ENCODE measurements at regions not wholly inside any gene's neighbourhood (a gene's known extent, or its start where the extent isn't known, plus 50 kb on each side); places are given as distances from the start of the nearest gene placed in this dataset.

DNA sequence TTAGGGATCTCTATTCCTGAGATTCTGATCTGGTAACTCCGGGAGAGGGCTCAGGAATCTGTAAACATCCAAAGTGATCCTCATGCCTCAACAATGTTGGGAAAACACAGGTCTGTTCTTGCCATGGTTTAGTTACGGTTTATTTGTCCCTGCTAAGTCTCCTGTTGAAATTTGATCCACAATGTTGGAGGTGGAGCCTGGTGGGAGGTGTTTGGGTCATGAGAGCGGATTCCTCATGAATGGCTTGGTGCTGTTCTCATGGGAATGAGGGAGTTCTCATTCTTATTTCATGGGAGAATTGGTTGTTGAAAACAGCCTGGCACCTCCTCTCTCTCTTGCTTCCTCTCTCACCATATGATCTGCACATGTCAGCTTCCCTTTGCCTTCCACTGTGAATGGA is 608.6 kb upstream of the GOT2 start:
- Histone ChIP-seq H4K20me1 (ENCODE audit: insufficient read depth) (no peaks in the 10 kb centered on the region), H3K4me2 (no peak overlapping the region), H3K9me2 (ENCODE audit: insufficient read depth) (no peaks in the 10 kb centered on the region), H3K4me3 (no peak overlapping the region), H3K9me3 (ENCODE audit: insufficient read depth, low read depth) (no peaks in the 10 kb centered on the region), H3F3A (ENCODE audit: insufficient read depth, low read depth) (no peaks in the 10 kb centered on the region), H2AFZ (no peak overlapping the region), H3K79me2 (ENCODE audit: low read depth) (no peaks in the 10 kb centered on the region), H3K27me3 (ENCODE audit: insufficient read depth, low read depth) (0 out of 2 replicates have a peak, but pooled peaks cover 3% of the 10 kb centered on the region), H3K27ac (no peak overlapping the region), H3K36me3 (ENCODE audit: low read depth) (no peaks in the 10 kb centered on the region), H3K4me1 (replicated peaks; ENCODE audit: insufficient read depth) (no peaks in the 10 kb centered on the region)
- no peak for DNase-seq
- intact Hi-C loops (cut with micrococcal nuclease; ENCODE audit: unreplicated experiment): no loop called here
- CTCF ChIA-PET: no interaction called here
- TF ChIP-seq, protein P1, sequence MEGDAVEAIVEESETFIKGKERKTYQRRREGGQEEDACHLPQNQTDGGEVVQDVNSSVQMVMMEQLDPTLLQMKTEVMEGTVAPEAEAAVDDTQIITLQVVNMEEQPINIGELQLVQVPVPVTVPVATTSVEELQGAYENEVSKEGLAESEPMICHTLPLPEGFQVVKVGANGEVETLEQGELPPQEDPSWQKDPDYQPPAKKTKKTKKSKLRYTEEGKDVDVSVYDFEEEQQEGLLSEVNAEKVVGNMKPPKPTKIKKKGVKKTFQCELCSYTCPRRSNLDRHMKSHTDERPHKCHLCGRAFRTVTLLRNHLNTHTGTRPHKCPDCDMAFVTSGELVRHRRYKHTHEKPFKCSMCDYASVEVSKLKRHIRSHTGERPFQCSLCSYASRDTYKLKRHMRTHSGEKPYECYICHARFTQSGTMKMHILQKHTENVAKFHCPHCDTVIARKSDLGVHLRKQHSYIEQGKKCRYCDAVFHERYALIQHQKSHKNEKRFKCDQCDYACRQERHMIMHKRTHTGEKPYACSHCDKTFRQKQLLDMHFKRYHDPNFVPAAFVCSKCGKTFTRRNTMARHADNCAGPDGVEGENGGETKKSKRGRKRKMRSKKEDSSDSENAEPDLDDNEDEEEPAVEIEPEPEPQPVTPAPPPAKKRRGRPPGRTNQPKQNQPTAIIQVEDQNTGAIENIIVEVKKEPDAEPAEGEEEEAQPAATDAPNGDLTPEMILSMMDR (conservative IDR thresholded peaks at IDR 0.05): no peak
- no peak for TF ChIP-seq EZH2 (IDR thresholded peaks at IDR 0.05; ENCODE audit: low read depth)
- no TSS peak for BruUV-seq (replicated peaks)
- POLR2A ChIA-PET (ENCODE audit: unreplicated experiment): no interaction called here

DNA sequence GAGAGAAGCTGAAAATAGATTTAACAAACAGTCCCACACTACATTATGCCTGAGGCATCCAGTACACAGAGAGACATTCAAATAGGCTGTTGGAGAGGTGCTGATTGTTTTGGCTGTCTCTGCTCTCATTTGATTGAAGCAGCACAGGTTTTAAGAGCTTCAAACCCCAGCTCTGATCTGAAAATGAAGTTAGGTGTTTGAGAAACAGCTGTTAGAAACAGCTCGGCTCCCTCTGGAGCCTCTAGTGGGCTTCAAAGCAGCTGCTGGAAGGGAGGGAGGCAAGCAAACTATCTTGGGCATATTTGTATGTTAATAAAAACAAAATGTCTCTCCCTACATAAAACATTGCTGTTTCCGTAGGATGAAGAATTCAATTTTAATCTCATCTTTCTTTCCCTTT is 607.3 kb upstream of the GOT2 start:
- POLR2A ChIA-PET (ENCODE audit: unreplicated experiment): no interaction called here
- Histone ChIP-seq H4K20me1 (ENCODE audit: insufficient read depth) (no peaks in the 10 kb centered on the region), H2AFZ (no peak overlapping the region), H3K4me1 (replicated peaks; ENCODE audit: insufficient read depth) (no peaks in the 10 kb centered on the region), H3K4me3 (no peak overlapping the region), H3K4me2 (no peak overlapping the region), H3K36me3 (ENCODE audit: low read depth) (no peaks in the 10 kb centered on the region), H3F3A (ENCODE audit: insufficient read depth, low read depth) (no peaks in the 10 kb centered on the region), H3K9me2 (ENCODE audit: insufficient read depth) (no peaks in the 10 kb centered on the region), H3K9me3 (ENCODE audit: insufficient read depth, low read depth) (no peaks in the 10 kb centered on the region), H3K27me3 (ENCODE audit: insufficient read depth, low read depth) (0 out of 2 replicates have a peak, but pooled peaks cover 3% of the 10 kb centered on the region), H3K27ac (no peak overlapping the region), H3K79me2 (ENCODE audit: low read depth) (no peaks in the 10 kb centered on the region)
- intact Hi-C loops (cut with micrococcal nuclease; ENCODE audit: unreplicated experiment): no loop called here
- CTCF ChIA-PET: no interaction called here
- DNase-seq: no peak
- BruUV-seq (replicated peaks): no TSS peak
- no peak for TF ChIP-seq EZH2 (IDR thresholded peaks at IDR 0.05; ENCODE audit: low read depth)
- TF ChIP-seq, protein P1 (conservative IDR thresholded peaks at IDR 0.05): no peak

DNA sequence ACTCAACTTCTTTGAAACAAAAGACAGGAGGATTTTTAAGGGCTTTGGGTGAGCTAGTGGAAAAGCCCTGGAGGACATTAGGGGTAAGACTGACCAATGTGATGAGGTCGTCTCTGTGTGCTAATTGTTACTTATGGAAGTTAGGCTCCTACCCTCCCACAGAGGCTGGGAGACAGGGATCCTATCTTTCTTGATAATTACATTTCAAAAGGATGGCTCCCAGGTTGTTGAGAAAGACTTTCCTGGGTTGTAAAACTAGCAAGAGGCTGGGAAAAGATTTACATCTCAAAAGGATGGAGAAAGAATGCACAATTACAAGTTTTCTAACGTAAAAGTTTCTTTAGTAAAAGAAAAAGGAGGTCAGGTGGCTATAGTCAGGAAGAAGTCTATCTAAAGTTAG is 605.8 kb upstream of the GOT2 start:
- Histone ChIP-seq H3F3A (ENCODE audit: insufficient read depth, low read depth) (no peaks in the 10 kb centered on the region), H3K9me2 (ENCODE audit: insufficient read depth) (no peaks in the 10 kb centered on the region), H2AFZ (no peak overlapping the region), H3K36me3 (ENCODE audit: low read depth) (no peaks in the 10 kb centered on the region), H3K27ac (no peak overlapping the region), H4K20me1 (ENCODE audit: insufficient read depth) (no peaks in the 10 kb centered on the region), H3K9me3 (ENCODE audit: insufficient read depth, low read depth) (no peaks in the 10 kb centered on the region), H3K79me2 (ENCODE audit: low read depth) (no peaks in the 10 kb centered on the region), H3K4me3 (no peak overlapping the region), H3K4me2 (no peak overlapping the region), H3K4me1 (replicated peaks; ENCODE audit: insufficient read depth) (no peaks in the 10 kb centered on the region), H3K27me3 (ENCODE audit: insufficient read depth, low read depth) (0 out of 2 replicates have a peak, but pooled peaks cover 3% of the 10 kb centered on the region)
- no TSS peak for BruUV-seq (replicated peaks)
- ChIA-PET POLR2A (ENCODE audit: unreplicated experiment) (no interaction called here), CTCF (no interaction called here)
- intact Hi-C loops (cut with micrococcal nuclease; ENCODE audit: unreplicated experiment): no loop called here
- DNase-seq: no peak
- no peak for TF ChIP-seq EZH2 (IDR thresholded peaks at IDR 0.05; ENCODE audit: low read depth)
- TF ChIP-seq, protein P1 (conservative IDR thresholded peaks at IDR 0.05): no peak

Measured in PC-9 (cell line).